Panc1 (cell line): ENCODE measurements at regions not wholly inside any gene's neighbourhood (a gene's known extent, or its start where the extent isn't known, plus 50 kb on each side); places are given as distances from the start of the nearest gene placed in this dataset.
"Not testable (repeated sequence)": the region's sequence is repeated elsewhere in the genome, so short reads cannot be mapped to it uniquely, and the experiment has no call there.

Experiments used
- CTCF ChIP-seq: fragments of 450-650 bp; IDR thresholded peaks from 2 replicates; pipeline ENCODE4 v1.5.1; 2017; ENCODE audit warnings: mild to moderate bottlenecking
- REST ChIP-seq, 2 experiments: IDR thresholded peaks; 2 replicates each; pipeline ENCODE4 v1.6.1; 2011 to 2012; ENCODE audit warnings: low read depth in 2 of 2, control low read depth in 1 of 2, low read length in 1 of 2, mild to moderate bottlenecking in 1 of 2, moderate library complexity in 1 of 2; ENCODE audit not compliant: insufficient read depth in 1 of 2

DNA sequence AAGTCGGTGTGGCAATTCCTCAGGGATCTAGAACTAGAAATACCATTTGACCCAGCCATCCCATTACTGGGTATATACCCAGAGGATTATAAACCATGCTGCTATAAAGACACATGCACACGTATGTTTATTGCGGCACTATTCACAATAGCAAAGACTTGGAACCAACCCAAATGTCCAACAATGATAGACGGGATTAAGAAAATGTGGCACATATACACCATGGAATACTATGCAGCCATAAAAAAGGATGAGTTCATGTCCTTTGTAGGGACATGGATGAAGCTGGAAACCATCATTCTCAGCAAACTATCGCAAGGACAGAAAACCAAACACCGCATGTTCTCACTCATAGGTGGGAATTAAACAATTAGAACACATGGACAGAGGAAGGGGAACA lies 80.6 kb upstream of the ST3GAL5 start:
- TF ChIP-seq REST (IDR thresholded peaks at IDR 0.05; ENCODE audit: insufficient read depth in 1 of 2, low read depth in 2 of 2, low read length in 1 of 2); CTCF: not testable (repeated sequence)
